ENCODE measurements at regions not wholly inside any gene's neighbourhood (a gene's known extent, or its start where the extent isn't known, plus 50 kb on each side); places are given as distances from the start of the nearest gene placed in this dataset.
A peak's percentile ranks its signal among the peaks of the same experiment; 100 is the strongest.

- peaks cover 2% of the 10 kb centered on the region for H3K27me3 Mint-ChIP-seq (ENCODE audit: insufficient read depth, low read depth, poor library complexity)
- H2AFZ ChIP-seq, result no peak overlapping the region
- no peaks in the 10 kb centered on the region for H3K27me3 ChIP-seq (ENCODE audit: insufficient read depth)
- no peaks in the 10 kb centered on the region for H3K79me2 ChIP-seq (replicated peaks; ENCODE audit: insufficient read depth)
- peaks cover 2% of the 10 kb centered on the region; the same call in 2 of the 3 replicates for H3K4me1 Mint-ChIP-seq
- ATAC-seq (peak; percentile 78), DNase-seq (ENCODE audit: low spot score) (peak; percentile 78)
- H3K36me3 ChIP-seq (ENCODE audit: insufficient read depth), result no peaks in the 10 kb centered on the region
- no peak overlapping the region for H3K27ac ChIP-seq (ENCODE audit: low read depth)
- no peak overlapping the region for H3K27ac Mint-ChIP-seq
- H3K9me2 ChIP-seq (ENCODE audit: insufficient read depth), result no peaks in the 10 kb centered on the region
- H3K36me3 Mint-ChIP-seq (ENCODE audit: low read depth), result no peaks in the 10 kb centered on the region
- no peak for TF ChIP-seq JUNB (IDR thresholded peaks at IDR 0.05; ENCODE audit: unreplicated experiment)
- TF ChIP-seq CTCF (conservative IDR thresholded peaks at IDR 0.05; ENCODE audit: low read depth in 2 of 2), result peak; percentile 81 to 93
- no peak overlapping the region for H3K4me3 Mint-ChIP-seq
- no peaks in the 10 kb centered on the region for H3F3A ChIP-seq (replicated peaks; ENCODE audit: low read depth)
- H3K4me3 ChIP-seq, result no peak overlapping the region
- H3K4me1 ChIP-seq (ENCODE audit: insufficient read depth), result no peaks in the 10 kb centered on the region
- peaks cover 3% of the 10 kb centered on the region; the same call in 2 of the 3 replicates for H3K9me3 Mint-ChIP-seq
- no peak overlapping the region for H3K4me2 ChIP-seq
- H4K20me1 ChIP-seq (replicated peaks; ENCODE audit: insufficient read depth), result no peaks in the 10 kb centered on the region
These were observed 662.5 kb upstream of the SALL1 start for GRCh38 chr16:51813609-51814008.

GRCh38 chr16:51812945-51813344 lies 661.9 kb upstream of the SALL1 start:
- no peaks in the 10 kb centered on the region for H3F3A ChIP-seq (replicated peaks; ENCODE audit: low read depth)
- no peaks in the 10 kb centered on the region for H4K20me1 ChIP-seq (replicated peaks; ENCODE audit: insufficient read depth)
- no peak overlapping the region for H3K27ac ChIP-seq (ENCODE audit: low read depth)
- H3K79me2 ChIP-seq (replicated peaks; ENCODE audit: insufficient read depth), result no peaks in the 10 kb centered on the region
- no peak overlapping the region for H3K4me3 ChIP-seq
- H3K4me2 ChIP-seq, result no peak overlapping the region
- DNase-seq (ENCODE audit: low spot score), result no peak
- Mint-ChIP-seq H3K36me3 (ENCODE audit: low read depth) (peaks cover 3% of the 10 kb centered on the region; the same call in 1 of the 3 replicates), H3K27me3 (ENCODE audit: insufficient read depth, low read depth, poor library complexity) (peaks cover 2% of the 10 kb centered on the region), H3K27ac (no peak overlapping the region), H3K9me3 (peaks cover 8% of the 10 kb centered on the region; the same call in 2 of the 3 replicates), H3K4me3 (no peak overlapping the region), H3K4me1 (no peaks in the 10 kb centered on the region)
- H3K27me3 ChIP-seq (ENCODE audit: insufficient read depth), result no peaks in the 10 kb centered on the region
- H3K9me2 ChIP-seq (ENCODE audit: insufficient read depth), result no peaks in the 10 kb centered on the region
- H3K4me1 ChIP-seq (ENCODE audit: insufficient read depth), result no peaks in the 10 kb centered on the region
- no peak for ATAC-seq
- H3K36me3 ChIP-seq (ENCODE audit: insufficient read depth), result no peaks in the 10 kb centered on the region
- H2AFZ ChIP-seq, result no peak overlapping the region
- no peak for TF ChIP-seq EZH2phosphoT487 (IDR thresholded peaks at IDR 0.05; ENCODE audit: unreplicated experiment)
- no peak for TF ChIP-seq CTCF (conservative IDR thresholded peaks at IDR 0.05; ENCODE audit: low read depth in 2 of 2)
- no peak for TF ChIP-seq JUNB (IDR thresholded peaks at IDR 0.05; ENCODE audit: unreplicated experiment)
- no peak for TF ChIP-seq ZNF331 (CRISPR knock-in tag; IDR thresholded peaks at IDR 0.05; ENCODE audit: low read depth)
- no peak for TF ChIP-seq REST (IDR thresholded peaks at IDR 0.05; ENCODE audit: unreplicated experiment)
- TF ChIP-seq ZNF462 (CRISPR knock-in tag; IDR thresholded peaks at IDR 0.05), result no peak
